Prostate gland (tissue), 2 donors: ENCODE measurements at regions not wholly inside any gene's neighbourhood (a gene's known extent, or its start where the extent isn't known, plus 50 kb on each side); places are given as distances from the start of the nearest gene placed in this dataset.

Experiments used
- POLR2AphosphoS5 ChIP-seq: sonication (generic); formaldehyde crosslinking; IDR thresholded peaks from one replicate; pipeline ENCODE4 v1.6.1; 2017; ENCODE audit warnings: antibody characterized with exemption
- TF ChIP-seq, protein P1 (sequence below), 4 experiments: fragments of 200-600 bp in 2 of 4; fragments of 450-650 bp in 2 of 4; sonication (generic) in 2 of 4; IDR thresholded peaks; 1 replicate in 3 of 4; 2 replicates in 1 of 4; pipeline ENCODE4 v1.5.1; 2016 to 2019; ENCODE audit warnings: antibody characterized with exemption in 4 of 4, mild to moderate bottlenecking in 2 of 4, moderate library complexity in 2 of 4

DNA sequence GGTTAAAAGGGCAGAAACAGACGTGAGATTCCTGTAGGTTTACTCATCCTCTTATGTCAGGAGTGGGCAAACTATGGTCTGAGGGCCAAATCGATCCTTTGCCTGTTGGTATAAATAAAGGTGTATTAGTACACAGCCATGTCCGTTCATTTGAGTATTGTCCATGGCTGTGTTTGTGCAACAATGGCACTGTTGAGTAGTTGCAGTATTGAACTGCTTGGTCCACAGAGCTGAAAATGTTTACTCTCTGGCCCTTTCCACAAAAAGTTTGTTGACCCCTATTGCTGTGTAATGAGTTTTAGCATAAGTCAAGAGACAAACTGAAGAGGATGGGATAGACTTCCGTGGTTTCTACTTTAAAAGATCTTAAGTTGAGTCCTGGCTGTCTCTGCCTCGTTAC lies 59.0 kb upstream of the MID1 start:
- TF ChIP-seq, protein P1, sequence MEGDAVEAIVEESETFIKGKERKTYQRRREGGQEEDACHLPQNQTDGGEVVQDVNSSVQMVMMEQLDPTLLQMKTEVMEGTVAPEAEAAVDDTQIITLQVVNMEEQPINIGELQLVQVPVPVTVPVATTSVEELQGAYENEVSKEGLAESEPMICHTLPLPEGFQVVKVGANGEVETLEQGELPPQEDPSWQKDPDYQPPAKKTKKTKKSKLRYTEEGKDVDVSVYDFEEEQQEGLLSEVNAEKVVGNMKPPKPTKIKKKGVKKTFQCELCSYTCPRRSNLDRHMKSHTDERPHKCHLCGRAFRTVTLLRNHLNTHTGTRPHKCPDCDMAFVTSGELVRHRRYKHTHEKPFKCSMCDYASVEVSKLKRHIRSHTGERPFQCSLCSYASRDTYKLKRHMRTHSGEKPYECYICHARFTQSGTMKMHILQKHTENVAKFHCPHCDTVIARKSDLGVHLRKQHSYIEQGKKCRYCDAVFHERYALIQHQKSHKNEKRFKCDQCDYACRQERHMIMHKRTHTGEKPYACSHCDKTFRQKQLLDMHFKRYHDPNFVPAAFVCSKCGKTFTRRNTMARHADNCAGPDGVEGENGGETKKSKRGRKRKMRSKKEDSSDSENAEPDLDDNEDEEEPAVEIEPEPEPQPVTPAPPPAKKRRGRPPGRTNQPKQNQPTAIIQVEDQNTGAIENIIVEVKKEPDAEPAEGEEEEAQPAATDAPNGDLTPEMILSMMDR (IDR thresholded peaks at IDR 0.05), result no peak
- no peak for TF ChIP-seq POLR2AphosphoS5
